HG03196 (cell line): ENCODE measurements at regions not wholly inside any gene's neighbourhood (a gene's known extent, or its start where the extent isn't known, plus 50 kb on each side); places are given as distances from the start of the nearest gene placed in this dataset.

ENCODE experiments used
- ATAC-seq: cut with Tn5 transposase; IDR thresholded peaks from one replicate; pipeline ENCODE4 v1.9.1; 2021; ENCODE audit not compliant: unreplicated experiment

- ATAC-seq = no peak
These were observed 235.6 kb upstream of the ZC3H12C start for GRCh38 chr11:109857637-109858036.

DNA sequence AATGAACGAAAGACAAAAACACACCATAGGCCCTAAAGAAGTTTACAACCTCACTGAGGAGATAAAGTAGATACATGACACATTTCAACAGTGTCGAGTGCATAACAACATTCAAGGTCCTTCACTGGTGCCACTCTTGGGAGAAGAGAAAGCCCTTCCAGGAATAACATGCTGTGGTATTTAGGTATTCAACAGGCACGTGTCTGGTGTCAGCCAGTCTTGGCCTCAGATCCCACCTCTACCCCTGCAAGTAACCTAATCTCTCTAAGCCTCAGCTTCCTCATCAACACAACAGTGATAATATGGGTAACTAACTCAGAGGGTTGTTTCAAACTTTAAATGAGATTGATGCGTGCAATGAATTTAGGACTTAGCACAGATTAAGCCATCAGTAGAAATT is 235.0 kb upstream of the ZC3H12C start:
- no peak for ATAC-seq

GRCh38 chr11:109859045-109859724 is 234.0 kb upstream of the ZC3H12C start:
- ATAC-seq = no peak

GRCh38 chr11:109862835-109863234 is 230.4 kb upstream of the ZC3H12C start:
- no peak for ATAC-seq

DNA sequence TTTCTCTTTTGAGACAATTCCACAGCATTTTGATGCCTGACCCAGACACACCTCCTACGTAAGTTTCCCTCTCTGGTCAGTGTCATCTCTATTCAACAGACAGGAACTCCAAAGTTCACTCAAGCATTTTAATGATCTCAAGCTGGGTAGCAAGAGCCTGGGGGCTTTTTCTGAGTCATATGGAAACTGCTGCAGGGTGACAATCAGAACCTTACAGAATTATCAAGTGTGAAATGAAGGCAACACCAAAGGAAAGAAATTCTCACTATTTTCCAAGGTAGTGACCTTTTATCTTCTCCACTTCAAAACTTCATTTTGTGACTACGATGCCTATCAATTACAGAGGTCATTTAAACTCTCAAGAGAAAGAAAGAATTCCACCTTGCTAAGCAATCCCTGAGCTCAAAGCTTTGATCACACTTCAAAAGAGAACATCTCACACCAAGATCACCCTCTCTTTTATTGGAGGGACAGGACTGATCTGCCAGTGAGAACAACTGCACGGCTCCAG is 229.0 kb upstream of the ZC3H12C start:
- peak; percentile 95 for ATAC-seq

DNA sequence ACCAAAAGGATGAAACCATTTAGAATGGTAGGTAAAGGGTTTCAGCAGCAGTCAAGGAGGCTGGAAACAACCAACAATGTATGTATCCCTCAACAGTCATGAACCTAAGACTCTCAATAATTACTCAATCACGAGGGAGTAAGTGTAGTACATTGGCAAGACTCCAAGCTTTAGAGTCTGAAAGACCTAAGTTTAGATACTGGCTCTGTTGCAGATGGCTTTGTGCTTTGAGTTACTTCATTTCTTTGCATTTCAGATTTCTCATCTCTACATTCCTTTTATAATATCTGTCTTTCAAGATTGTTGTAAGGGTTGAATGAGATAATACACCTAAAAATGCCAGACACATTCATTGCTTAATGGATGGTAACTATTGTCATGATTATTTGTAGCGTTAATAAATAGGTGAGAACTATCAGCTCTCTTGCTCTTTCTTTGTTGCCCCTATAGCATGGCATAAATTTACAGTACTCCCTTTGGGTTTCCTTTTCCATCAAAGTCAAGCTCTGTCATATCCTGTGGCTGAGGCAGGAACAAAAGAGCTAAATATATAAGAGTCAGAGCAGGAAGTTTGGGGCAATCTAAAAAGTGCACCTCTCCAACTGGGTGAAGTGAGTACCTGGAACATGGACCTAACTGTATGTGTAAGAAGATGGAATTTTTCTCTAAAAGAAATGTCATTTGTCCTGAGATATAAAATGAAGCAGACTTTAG is 228.2 kb upstream of the ZC3H12C start:
- peak; percentile 24 for ATAC-seq

DNA sequence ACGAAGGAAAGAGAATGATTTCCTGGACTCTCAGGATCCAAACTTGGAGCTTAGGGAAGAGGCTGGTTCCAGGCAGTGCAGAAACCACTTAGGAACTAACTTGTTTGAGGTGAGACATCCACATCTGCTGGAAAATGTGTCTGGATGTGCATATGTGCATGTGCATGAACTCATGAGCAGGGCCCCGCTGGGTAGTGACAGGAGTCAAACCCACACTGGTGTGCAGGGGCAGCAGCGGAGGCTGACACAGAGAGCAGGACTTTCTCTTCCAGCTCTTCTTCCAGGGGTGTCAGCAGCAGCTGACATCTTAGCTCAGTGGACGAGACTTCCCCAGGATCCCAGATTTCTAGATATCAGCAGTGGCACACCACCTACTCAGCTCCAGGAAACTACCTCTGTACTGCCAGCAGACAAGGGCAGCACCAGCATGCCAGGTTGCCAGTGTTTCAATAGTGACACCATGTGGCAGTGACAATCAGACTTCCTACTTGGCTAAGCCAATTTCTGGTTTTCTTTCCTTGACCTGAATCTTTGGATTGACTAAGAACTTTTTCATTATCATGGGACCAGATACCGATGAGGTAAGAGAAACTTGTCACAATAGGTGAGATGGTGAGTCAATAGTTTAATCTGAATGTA is 227.5 kb upstream of the ZC3H12C start:
- no peak for ATAC-seq

DNA sequence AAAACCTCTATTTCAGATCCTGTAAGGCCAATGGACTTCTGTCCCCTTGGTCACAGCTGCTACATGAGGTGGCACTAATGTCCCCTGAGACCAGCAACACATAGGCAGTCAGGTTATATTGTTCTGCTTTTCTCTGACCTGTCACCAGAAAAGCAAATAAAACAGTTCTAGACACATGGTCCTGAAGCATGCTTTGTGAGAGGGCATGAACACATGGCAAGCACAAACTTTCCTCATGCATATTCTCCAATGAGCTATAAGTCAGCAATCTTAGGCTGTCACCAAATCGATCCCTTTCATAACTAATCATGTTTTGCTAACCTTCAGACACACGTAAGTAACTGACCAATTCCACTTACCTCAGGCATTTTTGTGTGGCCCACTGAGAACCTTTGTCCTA is 225.4 kb upstream of the ZC3H12C start:
- no peak for ATAC-seq

- ATAC-seq = no peak
These were observed 223.7 kb upstream of the ZC3H12C start for GRCh38 chr11:109869536-109869935.

GRCh38 chr11:109870297-109870696 is 222.9 kb upstream of the ZC3H12C start:
- no peak for ATAC-seq

DNA sequence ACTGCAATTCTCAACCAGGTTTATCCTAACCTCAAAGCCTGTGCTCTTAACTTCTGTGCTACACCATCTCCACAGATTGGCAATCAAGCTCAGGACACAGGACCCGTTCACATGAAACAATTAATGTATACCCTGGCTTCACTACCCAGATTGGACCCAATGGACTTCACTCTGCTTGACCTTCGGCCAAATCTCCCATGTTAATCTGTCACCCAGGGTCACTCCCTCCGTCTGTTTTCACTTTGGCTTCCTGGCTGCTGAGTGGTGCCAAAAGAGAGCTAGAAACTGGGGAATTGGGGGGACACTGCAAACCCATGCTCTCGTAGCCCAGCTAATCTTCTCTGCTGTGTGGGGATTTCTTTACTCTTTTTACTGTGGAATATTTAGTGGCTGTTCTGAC is 216.1 kb upstream of the ZC3H12C start:
- no peak for ATAC-seq

- no peak for ATAC-seq
These were observed 208.7 kb upstream of the ZC3H12C start for GRCh38 chr11:109884501-109884900.

GRCh38 chr11:109885006-109885405 is 208.2 kb upstream of the ZC3H12C start:
- no peak for ATAC-seq

DNA sequence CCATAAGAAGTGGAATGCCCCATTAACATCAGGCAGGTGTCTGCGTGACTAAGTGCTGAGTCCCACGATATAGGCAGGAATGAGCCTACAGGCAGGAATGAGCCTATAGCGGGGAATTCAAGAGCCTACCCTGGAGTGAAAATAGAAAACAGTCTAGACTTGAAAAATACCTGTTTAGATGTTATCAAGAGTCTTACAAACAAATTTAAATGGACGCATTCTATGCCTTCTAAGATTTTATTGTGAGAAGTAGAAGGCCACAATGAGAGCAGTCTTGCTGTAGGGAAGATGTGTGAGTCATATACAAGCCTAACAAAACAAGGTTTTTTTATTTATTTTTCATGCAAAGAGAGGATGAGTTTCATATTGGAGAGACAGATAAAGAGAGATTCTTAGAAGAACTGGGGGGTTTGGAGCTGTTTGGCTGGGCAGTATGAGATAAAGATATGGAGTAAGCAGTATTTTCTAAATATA is 200.8 kb upstream of the ZC3H12C start:
- no peak for ATAC-seq

DNA sequence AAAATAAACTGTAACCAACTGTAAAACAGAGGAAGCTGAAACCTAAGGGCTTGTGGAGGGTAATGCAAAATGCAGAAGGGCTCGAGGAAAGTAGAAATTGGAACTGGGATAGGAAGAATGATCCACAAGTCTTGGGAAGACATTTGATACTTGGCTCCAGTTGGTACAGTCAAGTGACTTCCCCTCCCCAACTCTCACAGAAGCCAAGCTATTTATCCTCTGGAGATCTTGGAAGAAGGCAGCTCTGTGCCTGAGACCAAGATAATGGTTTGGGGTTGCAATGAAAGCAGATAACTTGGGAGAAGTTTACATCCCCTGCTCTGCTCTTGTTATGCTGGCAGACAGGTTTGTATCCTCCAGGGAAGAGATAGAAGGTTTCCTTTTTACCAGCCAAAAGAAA is 198.9 kb upstream of the ZC3H12C start:
- no peak for ATAC-seq

DNA sequence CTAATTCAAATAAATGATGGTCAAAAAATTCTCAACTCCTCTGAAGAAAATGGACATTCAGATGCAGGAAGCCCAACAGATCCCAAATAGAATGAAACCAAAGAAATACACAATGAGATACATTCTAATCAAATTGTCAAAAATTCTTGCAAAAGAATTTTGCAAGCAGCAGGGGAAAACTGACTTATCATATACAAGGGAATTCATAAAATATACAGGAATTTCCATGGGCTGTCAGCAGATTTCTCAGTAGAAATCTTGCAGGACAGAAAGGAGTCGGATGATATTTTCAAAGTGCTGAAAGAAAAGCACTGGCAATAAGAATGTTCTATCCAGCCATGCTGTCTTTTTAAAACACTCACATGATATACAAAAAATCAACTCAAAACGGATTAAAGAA is 194.6 kb upstream of the ZC3H12C start:
- ATAC-seq = no peak

- ATAC-seq = no peak
These were observed 190.3 kb upstream of the ZC3H12C start for GRCh38 chr11:109902764-109903433.

GRCh38 chr11:109911488-109911887 is 181.7 kb upstream of the ZC3H12C start:
- no peak for ATAC-seq

GRCh38 chr11:109914038-109914437 is 179.2 kb upstream of the ZC3H12C start:
- no peak for ATAC-seq

- no peak for ATAC-seq
These were observed 178.2 kb upstream of the ZC3H12C start for GRCh38 chr11:109914809-109915653.
